Mesendoderm (in vitro differentiated cells): ENCODE measurements at regions not wholly inside any gene's neighbourhood (a gene's known extent, or its start where the extent isn't known, plus 50 kb on each side); places are given as distances from the start of the nearest gene placed in this dataset.
"Not testable (repeated sequence)": the region's sequence is repeated elsewhere in the genome, so short reads cannot be mapped to it uniquely, and the experiment has no call there.

Experiments used
- DNase-seq: peaks from one replicate; pipeline ENCODE4 v3.0.0; 2013
- H2AK5ac ChIP-seq: 2 replicates; pipeline ENCODE4 v1.6.1; 2013; ENCODE audit warnings: low read length, inconsistent platforms
- H2BK120ac ChIP-seq: 2 replicates; pipeline ENCODE4 v1.6.1; 2013; ENCODE audit warnings: low read depth, mild to moderate bottlenecking, low read length, moderate library complexity, mixed read lengths
- H2BK15ac ChIP-seq: replicated peaks from 2 replicates; pipeline ENCODE4 v1.6.1; 2013; ENCODE audit warnings: low read depth, mild to moderate bottlenecking, moderate library complexity
- H2BK5ac ChIP-seq: 2 replicates; pipeline ENCODE4 v1.6.1; 2013; ENCODE audit warnings: low read length, inconsistent platforms
- H3K18ac ChIP-seq: 2 replicates; pipeline ENCODE4 v1.6.1; 2013; ENCODE audit warnings: mild to moderate bottlenecking, low read length, mixed read lengths
- H3K23ac ChIP-seq: one replicate; pipeline ENCODE4 v1.6.1; 2013; ENCODE audit warnings: low read length
- H3K27ac ChIP-seq: 2 replicates; pipeline ENCODE4 v1.5.1; 2013; ENCODE audit warnings: low read depth, mild to moderate bottlenecking, inconsistent platforms, low read length, moderate library complexity
- H3K27me3 ChIP-seq: 2 replicates; pipeline ENCODE4 v1.6.1; 2013; ENCODE audit warnings: low read length, control low read depth, mild to moderate bottlenecking, inconsistent platforms; ENCODE audit not compliant: insufficient read depth, poor library complexity
- H3K36me3 ChIP-seq: 2 replicates; pipeline ENCODE4 v1.6.1; 2013; ENCODE audit warnings: low read length, inconsistent platforms; ENCODE audit not compliant: control insufficient read depth, insufficient read depth
- H3K4ac ChIP-seq: one replicate; pipeline ENCODE4 v1.6.1; 2013; ENCODE audit warnings: low read depth, mild to moderate bottlenecking, low read length, moderate library complexity
- H3K4me1 ChIP-seq: 2 replicates; pipeline ENCODE4 v1.6.1; 2013; ENCODE audit warnings: low read depth, low read length, inconsistent platforms; ENCODE audit not compliant: control insufficient read depth
- H3K4me2 ChIP-seq: 2 replicates; pipeline ENCODE4 v1.6.1; 2013; ENCODE audit warnings: low read length
- H3K4me3 ChIP-seq: 2 replicates; pipeline ENCODE4 v1.5.1; 2013; ENCODE audit warnings: mild to moderate bottlenecking, low read length
- H3K56ac ChIP-seq: one replicate; pipeline ENCODE4 v1.6.1; 2013; ENCODE audit warnings: low read length
- H3K79me1 ChIP-seq: 2 replicates; pipeline ENCODE4 v1.6.1; 2013; ENCODE audit warnings: low read length, inconsistent platforms
- H3K79me2 ChIP-seq: 2 replicates; pipeline ENCODE4 v1.6.1; 2013; ENCODE audit warnings: mild to moderate bottlenecking, low read length; ENCODE audit not compliant: control insufficient read depth, insufficient read depth
- H3K9ac ChIP-seq: 2 replicates; pipeline ENCODE4 v1.6.1; 2013; ENCODE audit warnings: low read length, inconsistent platforms
- H4K5ac ChIP-seq: one replicate; pipeline ENCODE4 v1.6.1; 2013; ENCODE audit warnings: low read length
- H4K8ac ChIP-seq: one replicate; pipeline ENCODE4 v1.6.1; 2013; ENCODE audit warnings: low read depth, mild to moderate bottlenecking, control low read depth, low read length, moderate library complexity
- WGBS: extraction: QIAGEN DNeasy Blood & Tissue Kit; methylation state at CpG from one replicate; pipeline ENCODE4 v1.1.7; 2013; ENCODE audit warnings: low lambda C conversion rate, missing lambda C conversion rate; ENCODE audit not compliant: insufficient coverage; ENCODE audit errors: extremely low coverage; 5-methylcytosine and 5-hydroxymethylcytosine counted together

GRCh38 chrX:10469-11458 lies 270.4 kb upstream of the PLCXD1 start:
- not testable (repeated sequence) for H2BK5ac ChIP-seq, H2BK120ac ChIP-seq, H3K56ac ChIP-seq, H3K79me2 ChIP-seq, H3K36me3 ChIP-seq, H3K27ac ChIP-seq, H3K27me3 ChIP-seq, H4K8ac ChIP-seq, H3K23ac ChIP-seq, H3K79me1 ChIP-seq, H2BK15ac ChIP-seq, H3K4me3 ChIP-seq, H3K4me2 ChIP-seq, DNase-seq, H3K9ac ChIP-seq, H3K4me1 ChIP-seq, H4K5ac ChIP-seq, H2AK5ac ChIP-seq, H3K18ac ChIP-seq, H3K4ac ChIP-seq
- WGBS: no CpG with 5 or more reads among the region's 18 CpGs

- WGBS: no CpG with 5 or more reads among the region's 45 CpGs
Observed at GRCh38 chrX:13821-14443, 267.2 kb upstream of the PLCXD1 start.

GRCh38 chrX:14452-14851 lies 266.7 kb upstream of the PLCXD1 start:
- H2BK120ac ChIP-seq, H3K27ac ChIP-seq, H2BK15ac ChIP-seq, H3K56ac ChIP-seq, H3K23ac ChIP-seq, H4K8ac ChIP-seq, H3K18ac ChIP-seq, H3K4me3 ChIP-seq, H2AK5ac ChIP-seq, H3K9ac ChIP-seq, H3K36me3 ChIP-seq, H3K79me1 ChIP-seq, H3K79me2 ChIP-seq, DNase-seq, H3K4me2 ChIP-seq, H3K4ac ChIP-seq, H4K5ac ChIP-seq, H2BK5ac ChIP-seq, H3K4me1 ChIP-seq, H3K27me3 ChIP-seq: not testable (repeated sequence)
- WGBS: no CpG with 5 or more reads among the region's 39 CpGs

More at GRCh38 chrX:13821-14443, 267.2 kb upstream of the PLCXD1 start:
- H3K4me2 ChIP-seq, H3K27ac ChIP-seq, H3K79me2 ChIP-seq, H3K4ac ChIP-seq, H4K5ac ChIP-seq, H3K27me3 ChIP-seq, H3K18ac ChIP-seq, H2AK5ac ChIP-seq, H3K4me3 ChIP-seq, H3K4me1 ChIP-seq, H2BK120ac ChIP-seq, H2BK5ac ChIP-seq, H3K23ac ChIP-seq, H3K36me3 ChIP-seq, H2BK15ac ChIP-seq, H3K56ac ChIP-seq, H3K9ac ChIP-seq, H4K8ac ChIP-seq, H3K79me1 ChIP-seq: not testable (repeated sequence)
- peak; percentile 42 for DNase-seq

- H3K4me3 ChIP-seq, H4K5ac ChIP-seq, H3K23ac ChIP-seq, H2BK5ac ChIP-seq, H4K8ac ChIP-seq, H2AK5ac ChIP-seq, H2BK15ac ChIP-seq, H3K4me2 ChIP-seq, H3K9ac ChIP-seq, H3K79me2 ChIP-seq, H3K18ac ChIP-seq, H3K27ac ChIP-seq, H3K56ac ChIP-seq, H3K36me3 ChIP-seq, H3K79me1 ChIP-seq, H3K4ac ChIP-seq, H3K4me1 ChIP-seq, H2BK120ac ChIP-seq, H3K27me3 ChIP-seq, DNase-seq: not testable (repeated sequence)
- WGBS: no CpG with 5 or more reads among the region's 47 CpGs
Observed at GRCh38 chrX:18768-19454, 262.3 kb upstream of the PLCXD1 start.

GRCh38 chrX:19455-19827 lies 261.7 kb upstream of the PLCXD1 start:
- not testable (repeated sequence) for H3K4me3 ChIP-seq, H3K23ac ChIP-seq, H3K18ac ChIP-seq, H3K56ac ChIP-seq, H3K79me1 ChIP-seq, H3K4me2 ChIP-seq, H3K4ac ChIP-seq, H3K4me1 ChIP-seq, H3K9ac ChIP-seq, H3K27ac ChIP-seq, H3K36me3 ChIP-seq, H2BK5ac ChIP-seq, H2AK5ac ChIP-seq, H2BK120ac ChIP-seq, H2BK15ac ChIP-seq, H3K27me3 ChIP-seq, DNase-seq, H4K8ac ChIP-seq, H4K5ac ChIP-seq, H3K79me2 ChIP-seq
- no CpG with 5 or more reads among the region's 41 CpGs for WGBS
